ENCODE measurements at regions not wholly inside any gene's neighbourhood (a gene's known extent, or its start where the extent isn't known, plus 50 kb on each side); places are given as distances from the start of the nearest gene placed in this dataset.

GRCh38 chr1:98515744-98516143, 145.8 kb upstream of the SNX7 start:
- RAD21 ChIA-PET (ENCODE audit: unreplicated experiment): no interaction called here
- H3K9me3 ChIP-seq (replicated peaks; ENCODE audit: control insufficient read depth, insufficient read depth, low read length): no peaks in the 10 kb centered on the region
- H3K27ac ChIP-seq (ENCODE audit: control insufficient read depth, insufficient read depth): no peak overlapping the region
- in situ Hi-C loops (cut with MboI): no loop called here
- CTCF ChIA-PET: interaction anchor here (1.0 kb wide), 1 partner anchor 51 kb away, joined by 3 read pairs; no protein-coding TSS in a partner anchor
- no peaks in the 10 kb centered on the region for H3K36me3 ChIP-seq (ENCODE audit: control insufficient read depth in 2 of 2, insufficient read depth in 2 of 2, low read length in 1 of 2)
- H3K4me1 ChIP-seq (ENCODE audit: control insufficient read depth, insufficient read depth, low read length): no peaks in the 10 kb centered on the region
- no peak for ATAC-seq
- H3K9ac ChIP-seq (ENCODE audit: control insufficient read depth, insufficient read depth, low read length): no peak overlapping the region
- FAIRE-seq: no peak
- no peaks in the 10 kb centered on the region for H4K20me1 ChIP-seq (ENCODE audit: control insufficient read depth, insufficient read depth)
- no peaks in the 10 kb centered on the region for H3K27me3 ChIP-seq (replicated peaks in 1 of 2; ENCODE audit: control insufficient read depth in 2 of 2, insufficient read depth in 2 of 2, low read length in 1 of 2)
- no peak for DNase-seq (ENCODE audit: low read depth, low spot score)
- intact Hi-C loops (cut with micrococcal nuclease; ENCODE audit: unreplicated experiment): no loop called here
- TF ChIP-seq PAX8 (IDR thresholded peaks at IDR 0.05): no peak
- no peak for TF ChIP-seq TCF7 (IDR thresholded peaks at IDR 0.05; ENCODE audit: borderline replicate concordance)
- TF ChIP-seq, protein P1, sequence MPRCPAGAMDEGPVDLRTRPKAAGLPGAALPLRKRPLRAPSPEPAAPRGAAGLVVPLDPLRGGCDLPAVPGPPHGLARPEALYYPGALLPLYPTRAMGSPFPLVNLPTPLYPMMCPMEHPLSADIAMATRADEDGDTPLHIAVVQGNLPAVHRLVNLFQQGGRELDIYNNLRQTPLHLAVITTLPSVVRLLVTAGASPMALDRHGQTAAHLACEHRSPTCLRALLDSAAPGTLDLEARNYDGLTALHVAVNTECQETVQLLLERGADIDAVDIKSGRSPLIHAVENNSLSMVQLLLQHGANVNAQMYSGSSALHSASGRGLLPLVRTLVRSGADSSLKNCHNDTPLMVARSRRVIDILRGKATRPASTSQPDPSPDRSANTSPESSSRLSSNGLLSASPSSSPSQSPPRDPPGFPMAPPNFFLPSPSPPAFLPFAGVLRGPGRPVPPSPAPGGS (IDR thresholded peaks at IDR 0.05; ENCODE audit: borderline replicate concordance, insufficient read depth, low read depth, low read length, poor library complexity, severe bottlenecking): no peak
- no peak for TF ChIP-seq SMAD1 (IDR thresholded peaks at IDR 0.05; ENCODE audit: low read depth, partially characterized antibody)
- TF ChIP-seq CHD4 (IDR thresholded peaks at IDR 0.05): no peak
- no peak for TF ChIP-seq ESRRA (IDR thresholded peaks at IDR 0.05; ENCODE audit: low read length)
- TF ChIP-seq IRF5 (IDR thresholded peaks at IDR 0.05; ENCODE audit: borderline replicate concordance): no peak
- TF ChIP-seq YY1 (IDR thresholded peaks at IDR 0.05; ENCODE audit: low read depth, low read length): no peak
- TF ChIP-seq, protein P2, sequence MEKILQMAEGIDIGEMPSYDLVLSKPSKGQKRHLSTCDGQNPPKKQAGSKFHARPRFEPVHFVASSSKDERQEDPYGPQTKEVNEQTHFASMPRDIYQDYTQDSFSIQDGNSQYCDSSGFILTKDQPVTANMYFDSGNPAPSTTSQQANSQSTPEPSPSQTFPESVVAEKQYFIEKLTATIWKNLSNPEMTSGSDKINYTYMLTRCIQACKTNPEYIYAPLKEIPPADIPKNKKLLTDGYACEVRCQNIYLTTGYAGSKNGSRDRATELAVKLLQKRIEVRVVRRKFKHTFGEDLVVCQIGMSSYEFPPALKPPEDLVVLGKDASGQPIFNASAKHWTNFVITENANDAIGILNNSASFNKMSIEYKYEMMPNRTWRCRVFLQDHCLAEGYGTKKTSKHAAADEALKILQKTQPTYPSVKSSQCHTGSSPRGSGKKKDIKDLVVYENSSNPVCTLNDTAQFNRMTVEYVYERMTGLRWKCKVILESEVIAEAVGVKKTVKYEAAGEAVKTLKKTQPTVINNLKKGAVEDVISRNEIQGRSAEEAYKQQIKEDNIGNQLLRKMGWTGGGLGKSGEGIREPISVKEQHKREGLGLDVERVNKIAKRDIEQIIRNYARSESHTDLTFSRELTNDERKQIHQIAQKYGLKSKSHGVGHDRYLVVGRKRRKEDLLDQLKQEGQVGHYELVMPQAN (conservative IDR thresholded peaks at IDR 0.05): no peak
- TF ChIP-seq HDGF (IDR thresholded peaks at IDR 0.05): no peak
- no peak for TF ChIP-seq KLF5 (IDR thresholded peaks at IDR 0.05; ENCODE audit: partially characterized antibody)
- no peak for TF ChIP-seq CHD1 (IDR thresholded peaks at IDR 0.05; ENCODE audit: low read depth, low read length)
- TF ChIP-seq SIN3A (IDR thresholded peaks at IDR 0.05; ENCODE audit: low read depth, low read length): no peak
- no peak for TF ChIP-seq MYC (IDR thresholded peaks at IDR 0.05; ENCODE audit: insufficient read depth, insufficient read length, insufficient replicate concordance, low read length, severe bottlenecking)
- TF ChIP-seq, protein P3, sequence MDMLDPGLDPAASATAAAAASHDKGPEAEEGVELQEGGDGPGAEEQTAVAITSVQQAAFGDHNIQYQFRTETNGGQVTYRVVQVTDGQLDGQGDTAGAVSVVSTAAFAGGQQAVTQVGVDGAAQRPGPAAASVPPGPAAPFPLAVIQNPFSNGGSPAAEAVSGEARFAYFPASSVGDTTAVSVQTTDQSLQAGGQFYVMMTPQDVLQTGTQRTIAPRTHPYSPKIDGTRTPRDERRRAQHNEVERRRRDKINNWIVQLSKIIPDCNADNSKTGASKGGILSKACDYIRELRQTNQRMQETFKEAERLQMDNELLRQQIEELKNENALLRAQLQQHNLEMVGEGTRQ (IDR thresholded peaks at IDR 0.05; ENCODE audit: borderline replicate concordance, low read depth, low read length): no peak
- no peak for TF ChIP-seq IKZF1 (conservative IDR thresholded peaks at IDR 0.05)
- TF ChIP-seq, protein P4, sequence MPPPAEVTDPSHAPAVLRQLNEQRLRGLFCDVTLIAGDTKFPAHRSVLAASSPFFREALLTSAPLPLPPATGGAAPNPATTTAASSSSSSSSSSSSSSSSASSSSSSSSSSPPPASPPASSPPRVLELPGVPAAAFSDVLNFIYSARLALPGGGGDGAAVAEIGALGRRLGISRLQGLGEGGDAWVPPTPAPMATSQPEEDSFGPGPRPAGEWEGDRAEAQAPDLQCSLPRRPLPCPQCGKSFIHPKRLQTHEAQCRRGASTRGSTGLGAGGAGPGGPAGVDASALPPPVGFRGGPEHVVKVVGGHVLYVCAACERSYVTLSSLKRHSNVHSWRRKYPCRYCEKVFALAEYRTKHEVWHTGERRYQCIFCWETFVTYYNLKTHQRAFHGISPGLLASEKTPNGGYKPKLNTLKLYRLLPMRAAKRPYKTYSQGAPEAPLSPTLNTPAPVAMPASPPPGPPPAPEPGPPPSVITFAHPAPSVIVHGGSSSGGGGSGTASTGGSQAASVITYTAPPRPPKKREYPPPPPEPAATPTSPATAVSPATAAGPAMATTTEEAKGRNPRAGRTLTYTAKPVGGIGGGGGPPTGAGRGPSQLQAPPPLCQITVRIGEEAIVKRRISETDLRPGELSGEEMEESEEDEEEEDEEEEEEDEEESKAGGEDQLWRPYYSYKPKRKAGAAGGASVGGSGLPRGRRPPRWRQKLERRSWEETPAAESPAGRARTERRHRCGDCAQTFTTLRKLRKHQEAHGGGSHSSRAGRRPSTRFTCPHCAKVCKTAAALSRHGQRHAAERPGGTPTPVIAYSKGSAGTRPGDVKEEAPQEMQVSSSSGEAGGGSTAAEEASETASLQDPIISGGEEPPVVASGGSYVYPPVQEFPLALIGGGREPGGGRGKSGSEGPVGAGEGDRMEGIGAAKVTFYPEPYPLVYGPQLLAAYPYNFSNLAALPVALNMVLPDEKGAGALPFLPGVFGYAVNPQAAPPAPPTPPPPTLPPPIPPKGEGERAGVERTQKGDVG (CRISPR knock-in tag; IDR thresholded peaks at IDR 0.05): no peak
- no peak for TF ChIP-seq TAF1 (IDR thresholded peaks at IDR 0.05; ENCODE audit: borderline replicate concordance, low read depth, low read length)
- POLR2A ChIA-PET: no interaction called here
- 0% methylated on average over 1 of the region's 1 CpG for WGBS (ENCODE audit: insufficient coverage, insufficient replicate concordance, low lambda C conversion rate, missing lambda C conversion rate)
- BruUV-seq (replicated peaks): no TSS peak
- no peak overlapping the region for H2AFZ ChIP-seq (ENCODE audit: control insufficient read depth, low read depth, low read length)
- no peak overlapping the region for H3K4me3 ChIP-seq
- H3K79me2 ChIP-seq (ENCODE audit: control insufficient read depth, insufficient read depth, low read length): no peaks in the 10 kb centered on the region
- no peak overlapping the region for H3K4me2 ChIP-seq (ENCODE audit: control insufficient read depth, insufficient read depth)
- SMC1A ChIA-PET (ENCODE audit: uncharacterized antibody, unreplicated experiment): no interaction called here

Measured in GM12878 (cell line).